ENCODE measurements at regions not wholly inside any gene's neighbourhood (a gene's known extent, or its start where the extent isn't known, plus 50 kb on each side); places are given as distances from the start of the nearest gene placed in this dataset.
A peak's percentile ranks its signal among the peaks of the same experiment; 100 is the strongest.
"Not testable (repeated sequence)": the region's sequence is repeated elsewhere in the genome, so short reads cannot be mapped to it uniquely, and the experiment has no call there.

DNA sequence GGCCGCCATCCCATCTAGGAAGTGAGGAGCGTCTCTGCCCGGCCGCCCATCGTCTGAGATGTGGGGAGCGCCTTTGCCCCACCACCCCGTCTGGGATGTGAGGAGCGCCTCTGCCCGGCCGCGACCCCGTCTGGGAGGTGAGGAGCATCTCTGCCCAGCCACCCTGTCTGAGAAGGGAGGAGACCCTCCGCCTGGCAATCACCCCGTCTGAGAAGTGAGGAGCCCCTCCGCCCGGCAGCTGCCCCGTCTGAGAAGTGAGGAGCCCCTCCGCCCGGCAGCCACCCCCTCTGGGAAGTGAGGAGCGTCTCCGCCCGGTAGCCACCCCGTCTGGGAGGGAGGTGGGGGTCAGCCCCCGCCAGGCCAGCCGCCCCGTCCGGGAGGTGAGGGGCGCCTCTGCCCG, 194.2 kb upstream of the FBXL4 start:
- not testable (repeated sequence) for DNase-seq (ENCODE audit: low spot score)

DNA sequence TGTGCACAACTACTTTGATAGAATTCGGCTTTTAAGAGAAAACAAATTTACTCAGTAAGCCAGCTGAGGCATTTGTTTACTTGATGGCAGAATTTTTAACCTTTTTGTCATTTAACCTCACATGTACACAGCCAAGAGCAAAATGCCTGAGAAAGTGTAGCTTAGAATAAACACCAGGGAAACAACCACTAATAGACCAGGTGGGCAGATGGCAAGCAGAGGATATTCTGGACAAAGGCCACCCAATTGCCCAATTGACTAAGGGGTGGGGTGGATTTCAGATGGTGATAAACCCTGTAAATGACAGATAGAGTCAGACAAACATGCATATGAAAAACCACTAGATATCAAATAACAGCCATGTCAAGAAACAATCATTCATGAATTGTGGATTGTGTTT, 190.7 kb upstream of the FBXL4 start:
- DNase-seq (ENCODE audit: low spot score), result no peak

DNA sequence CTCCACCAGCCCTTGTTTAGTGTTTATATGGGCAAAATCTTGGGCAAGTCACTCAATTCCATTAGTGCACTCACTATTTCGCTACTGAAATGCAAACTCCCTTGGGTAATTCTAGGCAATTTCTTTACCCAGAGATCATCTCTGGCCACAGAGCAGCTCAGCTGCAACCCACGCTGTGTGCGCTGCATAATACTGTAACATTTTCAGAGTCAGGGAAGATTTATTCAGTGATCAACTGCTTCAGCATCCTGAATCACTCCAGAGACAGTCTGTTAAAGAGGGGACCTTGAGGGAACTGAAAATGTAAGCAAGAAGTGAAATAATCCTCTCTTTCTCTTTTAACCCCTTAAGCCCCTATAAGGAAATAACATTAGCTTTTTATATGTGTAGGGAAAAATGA, 189.6 kb upstream of the FBXL4 start:
- no peak for DNase-seq (ENCODE audit: low spot score)

DNA sequence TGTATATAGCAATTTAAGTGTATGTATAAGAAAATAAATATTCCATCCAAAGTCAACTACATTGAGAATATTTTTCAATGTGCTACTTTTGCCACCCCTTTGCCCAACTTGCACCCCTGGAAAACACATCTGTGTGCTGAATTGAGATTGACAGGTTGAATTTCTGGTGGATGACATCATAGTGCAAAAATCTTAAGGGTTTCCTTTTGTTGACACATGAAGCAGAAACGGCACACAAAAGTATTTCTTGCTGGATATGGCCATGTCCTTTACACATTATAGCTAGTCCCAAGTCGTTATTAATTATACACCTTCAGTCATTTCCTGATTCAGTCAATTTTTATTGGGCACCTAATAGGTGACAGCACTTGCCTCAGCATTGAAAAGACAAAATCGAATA, 188.7 kb upstream of the FBXL4 start:
- no peak for DNase-seq (ENCODE audit: low spot score)

DNA sequence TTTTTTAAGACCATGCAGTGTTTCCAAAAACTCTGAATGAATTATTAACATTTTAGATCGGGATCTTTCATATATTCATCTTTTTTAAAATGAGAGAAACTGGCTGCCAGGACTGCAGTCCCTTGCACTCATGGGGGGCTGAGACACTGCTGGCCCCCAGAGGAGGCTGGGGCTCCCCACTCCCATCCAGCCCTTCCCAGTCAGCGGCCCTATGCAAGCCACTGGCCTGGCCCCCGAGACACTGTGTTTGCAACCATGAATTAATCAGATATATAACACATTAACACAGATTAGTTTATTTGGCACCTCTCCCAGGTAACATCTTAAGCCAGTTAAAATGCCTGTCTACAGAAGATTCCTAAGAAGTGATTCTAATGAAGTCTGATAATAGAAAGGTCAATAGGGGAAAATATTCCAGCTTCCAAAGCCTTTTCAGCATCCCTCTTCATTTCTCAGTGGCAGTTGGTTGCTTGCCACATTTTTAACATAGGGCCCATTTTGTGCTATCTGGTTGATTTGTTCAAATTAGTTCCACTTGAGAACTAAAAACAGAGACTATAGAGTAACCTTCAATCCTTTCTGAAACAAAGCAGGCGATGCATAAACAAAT, 184.4 kb upstream of the FBXL4 start:
- DNase-seq (ENCODE audit: low spot score), result no peak

DNA sequence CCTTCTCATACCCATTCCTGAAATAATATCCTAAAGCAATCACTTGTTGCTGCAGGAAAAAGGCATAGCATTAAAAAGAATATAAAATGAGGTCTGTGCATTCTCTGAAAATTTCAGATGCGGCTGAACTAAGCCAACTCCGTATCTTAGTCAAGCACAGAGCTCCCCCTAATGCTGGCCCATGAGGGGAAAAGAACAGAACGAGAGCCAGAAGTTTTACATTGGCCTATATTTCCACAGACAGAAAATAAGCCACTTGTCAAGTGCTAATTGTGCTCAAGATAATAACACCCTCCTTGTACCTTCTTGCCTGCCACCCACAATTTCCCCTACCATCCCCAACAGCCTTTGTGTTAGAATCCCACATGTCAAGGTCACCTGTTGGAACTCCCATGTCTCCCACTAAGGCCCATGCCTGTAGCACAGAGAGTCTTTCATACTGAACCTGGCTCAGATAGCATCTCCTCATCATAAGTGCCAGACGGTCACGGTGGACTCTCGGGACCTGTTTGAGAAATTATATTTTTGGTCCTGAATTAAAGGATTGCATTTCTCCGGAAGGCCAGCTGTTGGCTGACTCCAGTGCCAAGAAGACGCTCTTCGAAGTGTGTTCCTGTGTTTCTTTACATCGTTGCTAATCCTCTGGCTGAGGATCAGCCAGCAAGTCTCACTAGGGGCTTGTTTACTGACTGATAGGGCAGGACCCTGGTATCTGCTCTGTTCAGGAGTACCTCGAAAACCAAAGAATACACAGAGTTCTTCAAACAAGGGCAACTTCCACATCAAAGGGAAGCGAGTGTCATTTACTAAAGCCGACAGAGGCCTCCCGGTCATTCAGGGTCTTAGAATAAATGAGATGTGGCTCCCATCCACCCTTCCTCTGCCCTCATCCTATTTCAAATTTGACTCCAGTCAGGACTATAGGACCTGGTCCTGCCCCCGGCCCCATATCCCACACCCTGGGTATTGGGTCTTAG, 183.4 kb upstream of the FBXL4 start:
- DNase-seq (ENCODE audit: low spot score), result no peak

DNA sequence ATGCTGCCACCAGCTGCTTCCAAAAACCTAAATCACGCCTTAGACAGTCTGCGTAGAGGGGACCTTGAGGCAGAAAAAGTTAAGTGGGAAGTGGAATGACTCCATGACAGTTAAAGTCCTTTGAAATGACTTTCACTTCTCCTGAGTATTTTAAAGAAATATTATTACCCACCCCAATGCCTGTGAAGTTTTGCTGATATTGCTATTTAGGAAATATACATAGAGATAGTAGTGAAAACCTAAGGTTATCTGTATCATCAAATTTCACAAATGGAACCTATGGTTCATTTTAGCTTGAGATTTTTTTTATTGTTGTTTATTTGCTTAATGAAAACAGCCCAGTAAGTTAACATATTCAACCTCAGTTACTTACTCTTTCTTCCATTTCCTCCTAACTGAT, 182.1 kb upstream of the FBXL4 start:
- no peak for DNase-seq (ENCODE audit: low spot score)

DNA sequence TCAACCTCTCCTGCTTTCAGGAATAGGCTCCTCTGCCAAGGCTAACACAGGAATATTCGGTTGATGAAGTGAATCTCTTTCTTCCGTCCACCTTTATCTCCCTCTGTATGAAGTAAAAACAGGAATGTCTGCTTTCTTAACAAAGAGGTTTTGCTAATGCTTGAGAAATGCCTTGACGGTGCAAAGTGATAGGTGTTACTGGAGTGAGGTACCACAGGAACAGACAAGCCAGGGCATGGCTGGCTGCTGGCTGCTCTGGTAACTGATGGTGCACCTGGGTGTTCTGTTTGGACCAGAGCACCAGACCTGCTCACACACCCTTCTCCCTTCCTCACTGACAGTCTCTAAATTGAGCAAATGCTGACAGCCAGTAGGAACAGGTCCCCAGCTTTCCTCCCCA, 174.0 kb upstream of the FBXL4 start:
- no peak for DNase-seq (ENCODE audit: low spot score)

DNA sequence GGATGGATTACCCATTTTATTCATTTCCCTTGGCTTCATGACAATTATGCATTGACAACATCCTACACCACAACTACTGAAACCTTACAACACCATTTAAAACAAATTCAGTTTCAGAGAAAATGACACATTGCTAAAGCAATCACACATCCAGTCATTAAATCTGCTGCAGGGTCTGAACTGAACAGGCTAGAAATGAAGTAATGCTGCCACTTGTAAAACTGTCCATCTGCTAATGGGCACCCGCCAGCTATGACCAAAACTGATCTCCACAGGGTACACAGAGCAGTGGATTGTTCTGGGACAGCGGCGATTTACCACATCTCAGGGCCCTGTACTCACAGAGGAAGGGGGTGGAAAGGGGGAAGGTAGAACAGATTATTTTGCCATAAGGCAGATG, 172.9 kb upstream of the FBXL4 start:
- DNase-seq (ENCODE audit: low spot score), result no peak

DNA sequence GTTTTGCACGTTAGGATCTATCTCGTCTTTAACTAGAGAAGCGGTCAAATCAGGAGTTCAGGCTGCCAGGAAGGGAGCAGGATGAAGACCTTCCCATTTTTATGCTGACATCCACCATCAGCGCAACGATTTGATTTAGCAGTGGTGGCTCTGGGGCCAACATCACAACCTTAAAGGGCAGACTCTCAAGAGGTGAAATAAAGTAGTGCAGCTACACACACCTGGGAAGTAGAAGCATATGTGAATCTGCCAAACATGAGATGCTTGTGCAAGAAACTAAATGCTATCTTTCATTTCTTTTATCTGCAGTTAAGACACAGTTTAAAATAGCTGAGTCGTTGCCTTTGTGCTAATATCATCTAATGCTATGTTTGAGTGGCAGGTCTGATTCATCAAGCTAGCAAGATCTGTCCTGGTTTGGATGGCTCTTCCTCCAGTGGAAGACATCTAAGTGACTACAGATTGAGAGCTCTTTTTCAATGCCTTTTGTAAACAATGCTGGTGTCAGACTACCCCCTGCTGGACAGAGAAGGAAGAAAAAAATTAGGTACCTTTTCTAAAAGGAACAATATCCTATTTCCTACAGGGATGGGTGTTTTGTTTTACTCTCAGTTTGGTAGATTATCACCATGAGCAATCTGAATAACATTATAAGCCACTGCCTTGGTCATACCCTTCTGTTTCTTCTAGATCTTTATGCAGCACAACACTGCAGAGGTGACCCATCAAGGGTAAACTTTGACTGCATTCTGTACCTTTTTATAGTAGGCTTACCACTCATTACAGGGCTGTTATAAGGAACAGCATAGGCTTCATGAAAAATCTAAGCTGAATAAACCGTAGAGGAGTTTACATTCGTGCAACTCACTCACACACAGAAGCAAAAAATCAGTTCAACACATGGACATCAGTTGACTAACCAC, 171.6 kb upstream of the FBXL4 start:
- peak; percentile 51 for DNase-seq (ENCODE audit: low spot score)

DNA sequence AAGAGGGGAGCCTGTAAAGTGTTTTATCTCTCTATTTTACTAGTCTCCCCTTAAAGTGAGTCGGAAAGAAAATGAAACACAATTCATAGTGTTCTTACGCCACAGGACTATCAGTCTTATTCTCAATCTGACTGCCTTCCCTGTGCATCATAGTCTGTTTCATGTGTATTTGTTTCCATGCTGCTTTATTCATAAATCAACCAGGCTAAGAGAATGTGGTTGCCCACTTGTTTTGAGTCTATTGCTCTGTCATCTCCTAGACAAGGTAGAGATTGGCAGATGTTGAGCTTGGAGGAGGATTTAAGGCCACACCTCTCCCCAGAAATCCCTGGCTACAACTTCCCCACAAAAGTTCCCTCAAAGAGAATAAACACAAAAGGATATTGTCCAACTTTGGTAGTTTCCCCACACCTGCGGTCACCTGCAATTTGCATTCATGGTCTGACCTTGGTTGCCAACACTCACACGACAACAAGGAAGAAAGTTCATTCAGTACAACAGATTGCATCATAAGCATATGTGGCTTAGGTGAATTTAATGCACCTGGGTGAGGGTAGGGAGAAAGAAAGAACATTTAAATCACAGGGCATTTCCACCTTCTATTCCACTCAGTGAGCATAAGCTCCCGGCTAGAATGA, 167.1 kb upstream of the FBXL4 start:
- DNase-seq (ENCODE audit: low spot score), result no peak

DNA sequence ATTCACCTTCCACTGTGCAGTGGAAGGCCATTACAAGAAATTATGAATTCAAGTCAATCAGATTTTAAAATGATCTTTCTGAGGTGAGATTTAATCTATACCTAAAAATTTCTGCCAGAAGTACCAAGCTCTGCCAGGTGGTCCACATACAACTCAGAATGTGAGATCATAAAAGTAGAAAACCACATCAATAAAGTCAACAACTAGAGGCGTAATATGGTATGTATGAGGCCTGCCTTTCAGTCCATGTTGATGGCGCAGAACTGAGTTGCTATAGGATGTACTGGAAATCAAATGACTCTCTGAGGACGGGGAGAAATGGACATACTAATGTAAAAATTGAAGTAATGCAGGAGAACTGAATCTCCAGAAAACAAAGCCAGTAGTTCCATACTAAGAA, 163.8 kb upstream of the FBXL4 start:
- no peak for DNase-seq (ENCODE audit: low spot score)

DNA sequence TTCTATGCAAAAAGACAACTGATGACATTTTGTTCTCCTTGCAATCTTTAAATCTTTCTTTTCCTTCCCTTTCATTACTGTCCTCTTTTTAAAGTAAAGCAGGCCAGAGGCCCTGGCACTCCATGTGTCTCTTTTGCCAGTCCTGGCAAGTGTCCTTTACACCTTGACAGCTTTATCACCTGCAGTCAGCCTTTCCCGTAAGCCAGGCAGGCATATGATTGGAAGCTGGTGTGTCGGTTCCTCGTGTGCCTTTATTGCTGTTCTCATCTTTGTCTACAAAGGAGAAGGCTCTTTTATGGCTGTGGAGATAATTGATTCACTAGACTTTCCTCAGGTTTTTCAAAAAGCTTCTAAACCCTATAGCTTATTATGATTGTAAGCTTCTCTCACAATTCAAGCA, 162.3 kb upstream of the FBXL4 start:
- no peak for DNase-seq (ENCODE audit: low spot score)

DNA sequence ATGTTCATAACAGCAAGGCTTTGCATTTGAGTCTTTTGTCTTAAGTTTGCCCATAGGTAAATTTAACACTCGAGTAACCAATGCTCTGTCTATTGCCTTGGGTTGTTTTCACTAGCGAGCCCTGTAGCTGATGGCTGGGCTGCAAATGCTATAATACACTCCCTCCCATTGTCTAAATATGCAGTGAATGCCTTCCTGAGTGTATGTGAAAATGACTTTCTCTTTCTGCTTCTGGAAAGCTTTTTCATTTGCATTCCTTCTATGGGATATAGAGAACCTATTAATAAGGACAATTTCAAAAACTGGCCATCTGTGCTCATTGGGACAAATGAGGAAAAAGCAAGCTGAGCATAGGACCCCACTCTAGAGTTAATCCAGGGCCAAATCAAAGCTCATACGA, 156.5 kb upstream of the FBXL4 start:
- no peak for DNase-seq (ENCODE audit: low spot score)

DNA sequence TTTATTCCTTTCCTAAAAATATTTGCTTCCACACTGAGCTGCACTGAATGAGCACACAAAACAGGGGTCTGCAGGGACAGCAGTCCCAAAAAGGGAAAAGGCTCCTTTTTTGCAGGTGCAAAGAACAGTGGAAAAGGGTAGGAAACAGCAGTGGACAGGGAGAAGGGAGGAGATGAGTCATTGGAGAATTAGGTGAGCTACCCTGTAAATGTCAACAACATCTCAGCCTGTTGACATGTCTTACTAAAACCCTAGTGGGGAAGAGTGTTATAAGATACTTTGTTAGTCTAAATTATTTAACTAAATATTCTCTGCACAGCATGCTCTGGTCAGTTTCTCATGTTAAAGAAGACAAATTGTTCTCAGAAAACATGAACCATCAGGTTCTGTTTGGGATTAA, 151.5 kb upstream of the FBXL4 start:
- DNase-seq (ENCODE audit: low spot score), result no peak

DNA sequence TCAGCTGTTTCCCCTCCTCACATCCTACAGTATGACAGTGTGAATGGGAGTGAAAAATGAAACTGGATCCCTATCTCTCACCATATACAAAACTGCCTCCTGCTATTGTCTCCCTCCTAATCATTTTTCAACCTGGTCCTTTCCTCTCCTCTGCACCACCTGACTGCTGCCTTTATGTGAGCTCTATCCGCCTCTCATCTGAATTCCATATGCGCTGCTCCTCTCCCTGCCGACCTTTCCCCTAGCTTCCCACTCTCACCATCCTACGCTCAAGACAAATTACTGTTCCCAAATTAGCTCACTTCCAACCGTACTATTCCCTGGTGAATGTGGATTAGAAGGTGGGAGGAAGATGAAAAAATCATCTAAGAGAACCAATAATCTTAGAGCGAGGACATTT, 148.4 kb upstream of the FBXL4 start:
- DNase-seq (ENCODE audit: low spot score), result no peak

DNA sequence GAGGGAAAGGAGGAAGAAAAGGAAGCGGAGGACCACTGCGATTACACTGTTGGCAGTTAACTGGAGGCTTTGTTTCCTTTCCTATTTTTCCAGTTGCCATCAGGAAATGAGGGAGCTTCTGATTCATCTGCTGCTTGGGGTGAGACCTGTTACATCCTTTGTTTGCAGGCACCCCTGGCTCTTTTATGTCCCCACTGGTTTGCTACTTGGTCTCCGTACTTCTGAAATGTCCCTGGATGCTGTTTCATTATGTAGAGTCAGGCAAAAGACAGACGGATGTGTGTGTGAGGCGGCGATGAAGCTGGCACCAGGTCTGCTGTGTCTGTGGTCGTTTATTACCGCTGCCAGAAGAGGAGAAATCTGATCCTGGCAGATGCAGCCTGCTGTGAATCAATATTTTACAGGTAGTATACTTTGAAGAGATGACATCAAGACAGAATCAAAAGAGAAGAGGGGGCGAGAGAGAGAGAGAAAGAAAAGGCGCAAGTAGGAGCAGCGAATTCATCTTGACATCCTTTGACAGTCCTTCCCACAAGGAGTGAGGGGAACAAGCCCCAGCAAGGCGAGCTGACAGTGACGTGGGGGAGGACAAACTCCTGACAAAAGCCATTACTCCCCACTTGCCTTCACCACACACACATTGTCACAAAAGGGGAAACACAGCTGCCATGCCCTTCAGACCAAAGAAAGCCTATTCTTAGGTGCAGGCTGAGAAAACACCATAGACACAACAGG, 145.9 kb upstream of the FBXL4 start:
- DNase-seq (ENCODE audit: low spot score), result no peak

DNA sequence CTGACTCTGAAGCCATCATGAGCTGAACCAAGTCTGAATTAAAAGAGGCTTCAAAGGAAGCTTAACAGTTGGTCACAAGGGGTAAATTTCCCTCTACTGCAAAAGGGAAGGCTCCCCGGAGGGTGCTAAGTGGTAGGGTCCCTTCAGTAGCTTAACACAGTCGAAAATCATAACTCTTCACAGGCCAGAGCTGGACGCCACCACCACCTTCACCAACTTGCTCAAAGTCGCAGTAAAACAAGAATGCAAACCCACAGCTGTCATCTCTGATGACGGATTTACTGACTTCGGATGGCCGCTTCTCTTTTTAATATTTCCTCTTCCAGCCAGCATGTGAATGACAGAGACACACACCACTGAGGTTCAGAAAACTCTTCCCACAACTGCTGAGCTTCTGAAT, 144.7 kb upstream of the FBXL4 start:
- DNase-seq (ENCODE audit: low spot score), result no peak

DNA sequence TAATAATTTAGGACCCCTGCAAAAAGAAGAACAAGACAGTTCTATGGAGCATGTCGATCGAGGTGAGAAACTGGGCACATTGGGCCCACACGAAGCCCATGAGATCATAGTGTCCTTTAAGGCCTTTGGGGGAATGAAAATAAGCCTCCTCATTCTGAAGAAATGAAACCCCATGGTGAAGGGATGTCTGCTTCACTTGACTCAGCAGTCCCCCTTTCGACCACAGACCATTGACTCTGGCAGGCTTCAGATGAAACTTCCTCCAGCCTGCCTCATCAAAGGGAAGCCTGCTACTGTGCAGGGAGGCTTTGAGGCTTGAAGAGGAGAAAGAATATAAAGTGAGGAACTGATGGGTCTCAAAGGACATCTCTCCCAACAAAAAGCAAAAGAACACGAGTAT, 144.2 kb upstream of the FBXL4 start:
- DNase-seq (ENCODE audit: low spot score), result no peak

DNA sequence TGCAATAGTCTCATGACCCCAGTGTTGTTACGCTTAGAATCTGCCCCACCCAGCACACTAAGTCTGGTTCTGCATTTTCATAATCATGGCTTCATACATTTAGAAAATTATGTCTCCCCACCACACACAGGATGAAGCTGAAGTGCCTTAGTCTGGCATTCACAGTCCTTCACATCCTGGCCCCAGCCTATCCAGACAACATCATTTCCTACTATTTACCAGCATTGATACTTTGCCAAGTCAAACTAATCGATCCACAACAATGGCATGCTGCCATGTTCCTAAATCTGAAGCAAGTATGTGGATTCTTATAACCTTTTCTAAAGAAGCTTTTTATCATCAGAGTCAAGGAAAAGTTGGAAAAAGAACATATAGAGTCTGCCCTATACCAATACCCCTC, 132.4 kb upstream of the FBXL4 start:
- DNase-seq (ENCODE audit: low spot score), result no peak

DNA sequence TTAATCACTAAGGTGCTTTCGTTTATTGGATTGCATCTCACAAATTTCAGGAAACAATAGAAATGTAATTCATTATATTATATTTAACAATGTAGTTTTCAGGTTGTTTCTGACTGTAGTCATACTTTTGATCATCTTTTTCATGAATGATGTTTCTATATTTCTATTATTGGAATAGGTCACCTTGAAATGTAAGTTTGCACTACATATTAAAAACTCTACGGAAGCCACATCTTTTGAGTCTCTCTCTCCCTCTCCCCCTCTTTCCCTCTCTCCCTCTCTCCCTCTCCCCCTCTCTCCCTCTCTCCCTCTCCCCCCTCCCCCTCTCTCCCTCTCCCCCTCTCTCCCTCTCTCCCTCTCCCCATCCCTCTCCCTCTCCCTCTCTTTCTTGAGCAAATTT, 131.3 kb upstream of the FBXL4 start:
- no peak for DNase-seq (ENCODE audit: low spot score)

Data from kidney capillary endothelial cell (primary cell).